Embryonic facial prominence (tissue), 1 donor: ENCODE measurements at regions not wholly inside any gene's neighbourhood (a gene's known extent, or its start where the extent isn't known, plus 50 kb on each side); places are given as distances from the start of the nearest gene placed in this dataset.
"Not testable (repeated sequence)": the region's sequence is repeated elsewhere in the genome, so short reads cannot be mapped to it uniquely, and the experiment has no call there.

ENCODE experiments used
- DNase-seq: peaks from one replicate; pipeline ENCODE4 v3.0.0-alpha.2; 2016; ENCODE audit errors: extremely low spot score

DNA sequence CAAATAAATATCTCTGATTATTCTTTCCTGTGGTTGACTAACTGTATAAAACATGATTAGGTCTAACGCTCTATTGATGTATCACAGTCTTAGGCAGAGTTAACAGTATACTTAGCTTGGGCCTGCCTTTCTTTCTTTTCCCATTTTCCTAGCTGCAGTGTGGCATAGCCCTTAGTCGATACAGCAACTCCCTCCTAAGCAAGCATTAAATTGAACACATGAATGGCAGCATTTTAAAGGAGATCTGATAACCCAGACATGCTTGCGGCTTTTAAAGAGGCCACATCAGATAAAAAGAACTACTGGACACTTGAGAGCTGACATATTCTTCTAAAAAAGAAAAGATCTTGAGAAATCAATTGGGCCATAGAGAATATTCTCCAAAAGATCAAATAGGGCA, 312.0 kb upstream of the TMPRSS15 start:
- no peak for DNase-seq

DNA sequence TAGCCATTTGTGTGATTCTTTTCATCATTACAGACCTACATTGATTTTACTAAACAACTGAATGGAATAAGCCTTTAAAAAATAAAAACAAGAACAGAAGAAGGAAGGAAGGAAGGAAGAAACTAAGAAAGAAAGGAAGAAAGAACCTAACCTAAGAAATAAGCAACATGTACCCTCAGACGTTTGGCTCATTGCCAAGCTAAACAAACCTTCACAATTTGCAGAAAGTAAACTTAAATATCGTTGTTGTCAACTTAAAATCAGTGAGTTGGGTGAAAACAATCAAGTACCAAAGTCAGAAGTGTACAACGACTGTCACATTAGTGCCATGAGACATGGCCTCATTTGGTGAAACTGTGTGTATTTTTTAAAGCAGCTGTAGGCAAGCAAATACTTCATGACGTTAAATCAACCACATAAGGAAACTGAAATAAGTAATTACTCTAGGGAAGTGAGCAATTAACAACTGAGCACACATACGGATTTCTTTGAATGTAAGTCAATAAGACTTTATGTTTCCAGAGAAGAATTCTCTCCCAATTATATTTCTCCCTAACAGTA, 313.1 kb upstream of the TMPRSS15 start:
- no peak for DNase-seq

DNA sequence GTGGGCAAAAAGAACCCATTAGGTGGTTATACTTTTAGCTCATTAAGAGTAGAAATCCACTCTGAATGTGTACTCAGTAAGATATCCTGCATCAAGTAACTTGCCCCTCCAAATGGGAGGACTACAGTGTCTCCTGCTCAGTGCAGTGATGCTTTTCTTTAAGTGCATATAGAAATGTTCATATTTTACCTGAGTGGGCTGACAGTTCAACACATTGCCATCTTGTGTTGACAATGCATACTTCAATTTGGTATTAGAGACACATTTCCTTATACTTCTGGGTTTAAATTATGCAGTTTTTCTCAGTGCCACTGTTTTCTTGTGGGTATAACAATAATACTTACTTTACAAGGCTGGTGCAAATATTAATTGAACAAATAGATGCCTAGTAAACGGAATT, 318.6 kb upstream of the TMPRSS15 start:
- no peak for DNase-seq

DNA sequence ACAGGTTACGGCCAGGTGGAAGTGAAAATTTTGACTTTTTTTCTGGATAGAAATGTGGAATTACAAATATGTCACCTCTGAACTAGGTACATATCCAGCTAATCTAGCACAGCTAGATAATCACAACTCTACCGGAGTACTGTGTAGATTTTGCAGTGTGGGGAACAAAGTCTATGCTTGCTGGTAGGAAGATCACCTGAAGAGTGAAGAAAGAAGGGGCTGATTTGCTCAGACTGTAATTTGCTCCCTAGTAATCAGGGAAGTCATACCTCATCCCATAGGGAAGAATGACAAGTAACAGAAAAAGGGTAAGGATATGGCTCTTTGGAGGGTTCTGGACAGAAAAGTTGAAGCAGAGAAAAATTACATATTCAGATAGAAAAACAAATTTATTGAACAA, 319.6 kb upstream of the TMPRSS15 start:
- DNase-seq: no peak

DNA sequence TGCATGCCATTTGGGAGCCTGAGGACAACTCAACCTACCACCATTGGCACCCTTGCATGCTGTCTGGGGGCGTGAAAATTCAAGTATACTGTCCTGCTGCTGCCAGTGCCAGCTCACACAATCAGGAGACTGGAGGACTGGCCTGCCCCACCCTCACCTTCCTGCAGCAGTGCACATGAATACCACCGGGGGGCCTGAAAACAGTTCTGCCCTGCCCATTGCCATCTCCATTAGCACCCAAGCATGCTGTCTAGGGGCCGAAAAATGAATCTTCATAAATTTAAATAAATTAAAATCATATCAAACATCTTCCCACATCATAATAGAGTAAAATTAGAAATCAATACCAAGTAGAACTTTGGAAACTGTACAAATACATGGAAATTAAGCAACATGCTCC, 322.1 kb upstream of the TMPRSS15 start:
- no peak for DNase-seq

DNA sequence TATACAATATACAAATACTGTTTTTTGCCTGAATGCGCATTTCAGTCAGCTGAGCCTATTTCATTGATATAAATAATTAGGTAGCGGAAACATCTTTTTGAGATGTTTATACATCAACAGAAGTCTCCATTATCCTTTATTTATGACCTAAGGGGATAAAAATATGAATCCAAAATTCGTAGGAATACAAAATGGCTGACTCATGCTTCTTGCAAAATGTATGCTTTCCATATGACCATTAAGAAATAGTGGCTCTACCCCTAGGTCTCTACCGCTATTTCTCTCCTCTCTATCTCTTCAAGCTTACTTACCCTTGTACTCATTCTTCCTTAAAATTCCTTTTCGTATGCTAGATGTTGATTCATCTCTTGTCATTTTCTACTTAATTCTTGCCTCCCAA, 338.4 kb upstream of the TMPRSS15 start:
- DNase-seq: no peak

DNA sequence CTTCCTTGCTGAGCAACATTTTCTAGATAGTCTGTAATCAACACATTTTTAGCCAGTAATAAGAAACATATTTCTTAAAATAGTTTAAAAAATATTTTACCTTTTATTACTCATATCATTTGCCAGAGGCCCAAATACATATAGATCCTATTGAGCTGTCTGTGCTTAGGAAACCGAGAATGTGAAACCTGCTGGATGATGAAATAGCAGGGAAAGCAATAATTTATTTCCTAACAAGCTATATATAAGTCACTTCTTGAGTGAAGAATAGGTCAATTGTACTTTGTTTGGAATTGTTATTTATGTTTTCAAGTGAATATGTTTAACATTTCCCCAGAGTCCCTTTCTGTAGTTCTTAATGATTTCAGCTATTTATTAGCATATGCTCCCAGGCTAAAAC, 339.9 kb upstream of the TMPRSS15 start:
- no peak for DNase-seq

DNA sequence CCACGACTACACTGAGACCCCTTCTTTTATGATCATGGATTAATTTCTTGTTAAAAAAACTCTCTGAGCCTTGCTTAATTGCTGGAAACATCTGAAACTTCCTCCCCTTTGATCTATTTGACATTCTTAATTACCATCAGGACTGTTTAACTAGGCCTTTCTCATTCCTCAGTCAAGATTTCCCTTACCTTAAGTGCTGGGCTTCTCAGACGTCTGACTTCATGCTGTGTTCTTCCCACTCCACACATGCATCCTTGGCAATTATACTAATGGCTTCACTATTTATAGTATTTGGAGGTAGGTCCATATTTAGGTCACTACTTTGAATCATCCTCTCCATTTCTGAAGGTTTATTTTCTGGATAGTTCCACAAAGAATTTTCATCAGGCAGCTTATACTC, 341.3 kb upstream of the TMPRSS15 start:
- no peak for DNase-seq

DNA sequence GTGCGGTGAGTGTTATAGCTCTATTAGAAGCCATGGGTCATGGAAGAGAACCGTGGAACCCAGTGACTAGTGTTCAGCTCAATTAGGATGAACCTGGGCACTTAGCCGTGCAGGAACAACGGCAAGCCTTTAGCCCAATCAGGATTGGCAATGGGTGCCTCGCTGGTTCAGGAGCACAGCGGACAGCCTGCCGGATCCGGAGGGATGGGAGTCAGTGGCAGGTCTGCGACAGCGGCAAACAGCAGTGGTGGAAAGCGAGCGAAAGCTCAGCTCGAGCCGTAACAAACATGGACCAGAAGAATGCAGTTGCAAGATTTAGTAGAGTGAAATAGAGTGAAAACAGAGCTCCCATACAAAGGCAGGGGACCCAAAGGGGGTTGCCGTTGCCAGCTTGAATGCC, 349.3 kb upstream of the TMPRSS15 start:
- not testable (repeated sequence) for DNase-seq

DNA sequence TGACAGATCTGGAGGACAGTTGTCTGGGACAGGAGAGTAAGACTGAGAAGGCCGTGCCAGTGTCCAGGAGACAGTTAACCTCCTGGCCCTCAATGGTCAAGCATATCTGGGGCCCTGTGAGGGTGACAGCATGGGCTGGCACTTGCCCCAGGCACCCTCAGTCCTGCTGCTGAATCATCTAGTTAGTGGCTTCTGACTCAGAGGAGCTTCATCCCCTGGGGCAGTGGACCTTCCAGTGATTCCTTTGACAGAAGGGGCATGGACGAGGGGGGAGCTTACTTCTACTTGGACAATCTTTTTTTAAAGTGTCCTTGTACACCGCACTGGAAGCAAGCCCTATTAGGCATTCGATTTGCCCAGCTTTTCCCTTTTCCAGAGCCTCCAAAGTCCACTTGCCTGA, 352.7 kb upstream of the TMPRSS15 start:
- not testable (repeated sequence) for DNase-seq

DNA sequence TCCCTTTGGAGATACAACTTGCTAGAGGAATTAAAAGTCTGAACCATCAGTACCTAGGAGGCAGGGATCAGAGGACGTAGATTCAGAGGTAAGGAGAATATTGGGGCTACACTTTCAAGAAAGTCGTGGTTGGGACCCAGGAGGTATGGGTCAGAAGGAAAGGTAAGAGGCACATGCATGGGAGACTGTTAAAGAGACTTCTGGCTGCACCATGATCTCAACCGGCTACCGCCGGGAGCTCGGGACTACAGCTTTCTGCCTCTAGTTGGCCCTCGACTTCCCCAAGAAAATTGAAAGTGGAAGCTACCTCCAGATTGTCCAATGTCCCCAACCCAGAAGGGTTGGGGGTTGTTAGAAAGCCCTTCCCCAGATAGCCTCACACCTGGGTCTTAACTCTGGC, 355.7 kb upstream of the TMPRSS15 start:
- no peak for DNase-seq

DNA sequence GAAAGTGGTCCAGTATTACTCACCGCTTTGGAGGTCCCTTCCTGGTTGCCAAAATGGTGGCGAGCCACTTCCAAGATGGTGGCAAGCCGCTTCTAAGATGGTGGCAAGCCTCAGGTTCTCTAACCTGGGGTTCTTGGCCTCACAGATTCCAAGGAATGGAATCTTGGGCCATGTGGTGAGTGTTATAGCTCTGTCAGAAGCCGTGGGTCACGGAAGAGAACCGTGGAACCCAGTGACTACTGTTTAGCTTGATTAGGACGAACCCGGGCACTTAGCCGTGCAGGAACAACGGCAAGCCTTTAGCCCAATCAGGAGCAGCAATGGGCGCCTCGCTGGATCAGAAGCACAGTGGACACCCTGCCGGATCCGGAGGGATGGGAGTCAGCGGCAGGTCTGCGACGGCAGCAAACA, 356.2 kb upstream of the TMPRSS15 start:
- no peak for DNase-seq

DNA sequence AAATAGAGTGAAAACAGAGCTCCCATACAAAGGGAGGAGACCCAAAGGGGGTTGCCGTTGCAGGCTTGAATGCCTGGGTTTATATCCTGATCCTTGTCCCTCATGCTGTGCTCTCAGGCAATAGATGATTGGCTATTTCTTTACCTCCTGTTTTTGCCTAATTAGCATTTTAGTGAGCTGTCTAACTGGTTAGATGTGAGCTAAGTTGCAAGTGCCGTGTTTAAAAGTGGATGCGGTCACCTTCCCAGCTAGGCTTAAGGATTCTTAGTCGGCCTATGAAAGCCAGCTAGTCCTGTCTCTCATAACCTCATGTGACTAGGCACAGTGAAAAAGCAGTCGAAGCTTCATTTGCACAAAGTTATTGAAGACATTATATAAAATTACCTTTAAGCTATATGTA, 356.7 kb upstream of the TMPRSS15 start:
- no peak for DNase-seq

DNA sequence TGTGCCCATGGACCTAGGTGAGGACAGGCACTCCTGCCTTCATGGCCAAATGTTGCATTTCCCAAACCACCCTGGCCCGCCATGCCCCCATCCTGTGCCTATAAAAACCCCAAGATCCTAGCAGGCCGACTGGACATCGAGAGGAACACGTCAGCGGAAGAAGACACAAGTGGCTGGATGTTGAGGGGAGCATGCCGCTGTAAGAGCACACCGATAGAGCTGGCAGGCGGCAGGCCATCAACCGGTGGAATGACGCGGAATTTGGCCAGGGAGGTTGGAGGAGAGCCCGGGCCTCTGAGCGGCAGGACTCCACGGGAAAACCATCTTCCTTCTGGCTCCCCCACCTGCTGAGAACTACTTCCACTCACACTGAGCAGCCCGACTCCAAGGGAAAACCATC, 361.1 kb upstream of the TMPRSS15 start:
- no peak for DNase-seq

DNA sequence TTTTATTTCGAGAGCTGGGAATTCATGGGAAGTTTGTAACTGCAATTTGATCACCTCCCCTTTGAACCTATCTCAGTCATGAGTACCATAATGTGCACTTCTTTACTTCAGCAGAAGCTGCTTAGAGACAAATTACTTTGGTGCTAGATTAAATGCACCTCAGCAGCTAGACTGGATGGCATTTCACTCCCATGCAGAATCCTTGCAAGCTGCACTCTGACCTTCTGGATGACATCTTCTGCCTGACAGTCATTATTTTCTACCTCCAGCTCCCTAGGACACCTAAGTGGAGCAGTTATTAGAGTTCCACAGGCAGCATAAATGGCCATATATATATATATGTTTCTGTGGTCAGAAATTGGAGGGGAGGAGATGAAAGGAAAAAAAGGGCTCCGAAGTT, 366.0 kb upstream of the TMPRSS15 start:
- DNase-seq: no peak

DNA sequence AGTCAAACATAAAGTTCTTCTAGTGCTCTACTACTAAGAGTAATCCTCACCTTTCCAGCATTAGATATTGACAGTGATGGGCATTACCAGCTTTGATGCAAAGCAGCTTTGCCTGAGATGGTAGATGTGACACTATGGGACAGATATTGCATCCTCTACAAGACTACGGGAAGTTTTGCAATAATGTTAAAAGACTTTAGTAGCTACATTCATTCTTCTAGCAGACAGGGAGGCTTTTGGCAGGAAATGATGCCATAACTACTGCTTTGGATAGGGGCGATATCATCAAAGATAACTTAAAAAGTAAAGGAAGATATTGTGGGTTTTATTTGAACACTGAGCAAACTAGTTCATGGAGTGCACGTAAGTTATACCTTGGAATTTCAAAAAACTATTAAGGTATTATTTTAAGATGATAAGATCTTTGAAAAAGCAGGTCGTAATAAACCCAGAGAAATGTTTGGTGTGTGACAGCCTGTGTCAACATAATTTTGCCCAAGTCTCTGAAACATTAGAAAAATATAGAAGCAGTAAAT, 368.3 kb upstream of the TMPRSS15 start:
- DNase-seq: no peak

DNA sequence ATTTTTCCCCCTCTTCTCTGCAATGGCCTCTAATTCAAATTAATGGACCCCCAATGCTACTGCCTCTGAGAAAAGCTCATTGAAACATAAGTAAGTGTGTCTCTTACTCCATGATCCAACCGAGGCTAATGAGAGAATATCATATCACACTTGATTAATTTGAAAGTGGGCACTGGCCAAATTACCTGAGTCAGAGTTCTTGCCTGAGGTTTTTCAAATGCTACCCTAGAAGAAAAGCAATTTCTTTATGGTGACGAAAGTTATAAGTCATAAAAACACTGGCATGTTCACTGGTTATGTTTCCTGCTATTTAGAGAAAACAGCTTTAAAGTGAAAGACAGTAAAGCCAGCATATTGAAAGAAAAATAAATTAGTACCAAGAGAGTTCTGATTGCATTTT, 368.8 kb upstream of the TMPRSS15 start:
- DNase-seq: no peak

DNA sequence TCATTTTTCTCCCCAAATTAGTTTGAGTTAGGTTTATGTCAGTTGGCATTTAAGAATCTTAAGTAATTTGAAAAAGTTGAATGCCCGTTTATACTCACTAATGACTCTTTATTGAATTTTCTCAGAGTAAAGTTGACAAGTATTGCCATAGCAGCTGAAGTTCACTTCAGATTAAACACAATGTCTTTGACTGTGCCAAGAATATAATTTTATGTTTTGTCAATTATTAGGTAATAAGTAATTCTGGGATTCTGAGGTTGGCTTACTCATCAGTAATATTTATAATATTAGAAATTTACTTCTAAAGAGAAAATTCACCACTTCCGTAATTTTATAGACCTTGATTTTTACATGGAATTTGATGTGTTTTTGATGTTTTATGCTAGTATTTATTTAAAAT, 369.3 kb upstream of the TMPRSS15 start:
- DNase-seq: no peak

DNA sequence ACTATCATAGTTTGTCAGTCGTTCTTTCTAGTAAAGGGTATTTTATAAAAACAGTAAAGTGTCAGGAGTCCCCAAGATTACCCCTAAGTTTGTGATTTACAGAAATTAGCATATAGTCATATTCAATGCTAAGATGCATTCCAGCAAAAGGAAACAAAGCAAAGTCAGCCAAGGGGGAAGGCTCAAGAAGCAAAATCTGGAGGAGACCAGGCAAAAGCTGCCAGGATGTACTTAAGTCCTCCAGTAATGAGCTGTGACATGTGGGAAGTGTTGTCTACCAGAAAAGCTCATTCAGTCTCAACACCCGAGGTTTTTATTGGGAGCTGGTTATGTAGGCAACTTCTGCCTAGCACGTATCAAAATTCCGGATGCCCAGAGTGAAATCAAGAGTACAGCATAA, 373.4 kb upstream of the TMPRSS15 start:
- no peak for DNase-seq

DNA sequence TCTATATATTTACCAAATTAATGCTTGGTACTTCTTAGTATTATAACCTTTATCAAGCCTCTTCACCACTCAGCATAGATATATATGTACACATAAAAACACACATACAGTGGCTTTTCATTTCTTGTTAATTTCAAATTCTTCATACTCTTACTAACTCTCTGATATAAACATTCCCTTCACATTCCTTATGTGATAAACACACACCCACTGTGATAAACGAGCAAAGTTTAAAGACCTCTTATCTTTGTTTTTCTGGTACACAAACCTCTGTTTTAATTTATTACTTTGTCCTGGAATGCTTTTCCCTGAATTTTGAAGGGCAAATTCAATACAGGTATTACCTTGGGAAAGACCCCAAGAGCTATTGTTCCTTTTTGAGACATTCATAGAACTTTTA, 379.1 kb upstream of the TMPRSS15 start:
- DNase-seq: no peak

DNA sequence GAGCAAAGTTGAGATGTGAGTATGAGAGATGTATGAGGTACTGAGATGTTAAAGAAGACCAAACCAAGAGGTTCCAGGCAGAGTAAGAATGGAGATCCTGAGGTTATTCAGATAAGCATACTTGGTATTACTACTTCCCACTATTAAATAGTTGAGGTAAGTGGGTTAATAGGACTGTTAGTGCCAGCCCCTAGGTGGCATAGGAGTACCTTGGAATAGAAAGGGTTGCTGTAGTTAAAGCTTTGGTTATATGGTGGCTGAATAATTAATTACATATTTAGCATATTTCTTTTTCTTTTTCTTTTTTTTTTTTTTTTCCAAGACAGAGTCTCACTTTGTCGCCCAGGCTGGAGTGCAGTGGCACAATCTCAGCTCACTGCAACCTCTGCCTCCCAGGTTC, 397.9 kb upstream of the TMPRSS15 start:
- no peak for DNase-seq

DNA sequence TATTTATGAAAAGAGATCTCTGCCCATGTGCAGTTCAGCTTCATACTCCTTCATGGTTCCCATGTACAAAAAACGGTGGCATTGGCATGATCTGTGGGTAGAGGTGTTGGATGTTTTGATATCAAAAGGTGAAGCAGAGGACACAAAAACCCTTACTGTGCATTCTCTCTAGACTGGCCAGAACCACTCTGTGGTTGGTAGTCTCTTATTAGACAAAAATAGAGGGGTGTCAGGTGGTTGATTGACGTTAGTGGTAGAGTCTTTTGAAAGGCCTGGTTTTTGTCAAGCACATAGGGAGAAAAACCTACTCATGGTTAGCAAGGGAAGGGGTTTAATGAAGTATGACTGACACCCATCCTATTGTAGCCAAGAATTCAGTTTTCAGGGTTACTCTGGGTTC, 400.0 kb upstream of the TMPRSS15 start:
- DNase-seq: no peak

DNA sequence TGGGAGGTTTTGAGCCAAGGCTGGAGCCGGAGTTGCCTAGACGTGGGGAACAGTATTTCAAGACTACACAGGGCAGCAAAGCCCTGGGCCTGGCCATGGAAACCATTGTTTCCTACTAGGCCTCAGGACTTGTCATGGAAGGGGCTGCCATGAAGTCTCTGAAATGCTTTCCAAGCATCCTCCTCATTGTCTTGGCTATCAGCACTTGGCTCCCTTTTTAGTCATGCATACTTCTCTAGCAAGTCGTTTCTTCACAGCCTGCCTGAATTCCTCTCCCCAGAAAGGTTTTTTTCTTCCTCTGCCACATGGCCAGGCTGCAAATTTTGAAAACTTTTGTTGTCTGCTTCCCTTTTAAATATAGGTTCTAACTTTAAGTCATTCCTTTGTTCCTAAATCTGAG, 406.6 kb upstream of the TMPRSS15 start:
- DNase-seq: no peak

DNA sequence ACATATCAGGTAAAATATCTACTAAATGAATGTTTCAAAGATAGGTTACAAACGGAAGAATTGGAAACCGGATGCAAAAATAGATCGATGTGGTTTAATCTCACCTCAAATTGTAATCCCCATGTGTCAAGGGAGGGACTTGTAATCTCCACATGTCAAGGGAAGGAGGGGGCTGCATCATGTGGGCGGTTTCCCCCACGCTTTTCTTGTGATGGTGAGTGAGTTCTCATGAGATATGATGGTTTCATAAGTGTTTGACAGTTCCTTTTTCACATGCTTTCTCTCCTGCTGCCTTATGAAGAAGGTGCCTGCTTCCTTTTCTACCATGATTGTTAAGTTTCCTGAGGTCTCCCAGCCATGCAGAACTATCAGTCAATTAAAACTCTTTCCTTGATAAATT, 408.7 kb upstream of the TMPRSS15 start:
- DNase-seq: no peak

DNA sequence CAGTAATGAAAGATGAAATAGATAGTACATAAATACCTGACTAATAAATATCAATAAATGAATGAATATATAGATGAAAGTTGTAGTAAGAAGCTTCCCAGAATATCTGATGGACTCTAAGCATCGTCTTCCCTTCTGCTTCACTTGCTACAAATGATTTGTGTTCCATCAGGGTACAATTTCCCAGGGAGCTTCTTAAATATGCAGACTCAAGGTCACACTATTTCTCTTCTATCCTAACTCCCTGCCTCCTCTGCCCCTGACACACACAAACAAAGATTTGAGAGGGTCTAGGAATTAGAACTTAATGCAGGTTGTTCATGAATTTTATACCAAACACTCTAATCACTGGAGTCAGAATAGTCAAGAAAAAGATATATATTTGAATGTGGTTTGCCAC, 415.9 kb upstream of the TMPRSS15 start:
- DNase-seq: no peak
